OCI-LY3 (cell line): ENCODE measurements at regions not wholly inside any gene's neighbourhood (a gene's known extent, or its start where the extent isn't known, plus 50 kb on each side); places are given as distances from the start of the nearest gene placed in this dataset.

Source experiments
- EZH2phosphoT487 ChIP-seq: fragments of 200-600 bp; shearing (Covaris generic); IDR thresholded peaks from 2 replicates; pipeline ENCODE4 v1.6.1; 2018; ENCODE audit warnings: antibody characterized with exemption, mixed run types, low read depth
- TF ChIP-seq, protein P1 (sequence below): fragments of 200-600, 300-600 bp; sonication (generic); IDR thresholded peaks from 2 replicates; pipeline ENCODE4 v1.5.1; 2014; ENCODE audit warnings: antibody characterized with exemption, low read length, low read depth

DNA sequence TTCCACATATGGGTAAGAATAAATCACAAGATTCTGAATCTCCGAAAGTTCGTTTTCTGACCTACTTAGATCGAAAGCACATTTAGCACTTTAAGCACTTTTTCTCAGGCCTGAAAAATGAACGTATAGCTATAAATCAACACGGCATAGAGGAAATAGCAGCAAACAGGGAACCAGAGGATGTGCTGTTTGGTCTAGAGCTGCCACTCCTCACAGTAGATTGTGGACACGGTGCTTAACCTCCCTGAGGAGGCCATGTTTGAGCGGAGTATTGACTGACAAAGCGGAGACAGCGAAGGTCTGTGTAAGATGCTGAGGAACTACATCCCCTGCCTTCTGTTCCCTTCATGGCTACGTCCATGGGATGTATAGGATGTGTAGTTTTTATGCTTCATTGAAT lies 452.8 kb upstream of the NCAM2 start:
- TF ChIP-seq, protein P1, sequence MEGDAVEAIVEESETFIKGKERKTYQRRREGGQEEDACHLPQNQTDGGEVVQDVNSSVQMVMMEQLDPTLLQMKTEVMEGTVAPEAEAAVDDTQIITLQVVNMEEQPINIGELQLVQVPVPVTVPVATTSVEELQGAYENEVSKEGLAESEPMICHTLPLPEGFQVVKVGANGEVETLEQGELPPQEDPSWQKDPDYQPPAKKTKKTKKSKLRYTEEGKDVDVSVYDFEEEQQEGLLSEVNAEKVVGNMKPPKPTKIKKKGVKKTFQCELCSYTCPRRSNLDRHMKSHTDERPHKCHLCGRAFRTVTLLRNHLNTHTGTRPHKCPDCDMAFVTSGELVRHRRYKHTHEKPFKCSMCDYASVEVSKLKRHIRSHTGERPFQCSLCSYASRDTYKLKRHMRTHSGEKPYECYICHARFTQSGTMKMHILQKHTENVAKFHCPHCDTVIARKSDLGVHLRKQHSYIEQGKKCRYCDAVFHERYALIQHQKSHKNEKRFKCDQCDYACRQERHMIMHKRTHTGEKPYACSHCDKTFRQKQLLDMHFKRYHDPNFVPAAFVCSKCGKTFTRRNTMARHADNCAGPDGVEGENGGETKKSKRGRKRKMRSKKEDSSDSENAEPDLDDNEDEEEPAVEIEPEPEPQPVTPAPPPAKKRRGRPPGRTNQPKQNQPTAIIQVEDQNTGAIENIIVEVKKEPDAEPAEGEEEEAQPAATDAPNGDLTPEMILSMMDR = no peak
- no peak for TF ChIP-seq EZH2phosphoT487
